ENCODE measurements at regions not wholly inside any gene's neighbourhood (a gene's known extent, or its start where the extent isn't known, plus 50 kb on each side); places are given as distances from the start of the nearest gene placed in this dataset.
"Not testable (repeated sequence)": the region's sequence is repeated elsewhere in the genome, so short reads cannot be mapped to it uniquely, and the experiment has no call there.

GRCh38 chr2:8424997-8425900, 256.6 kb upstream of the ID2 start:
- no peak for DNase-seq (ENCODE audit: low spot score)

- DNase-seq (ENCODE audit: low spot score) = no peak
Measured at GRCh38 chr2:8426550-8426949, 255.3 kb upstream of the ID2 start.

GRCh38 chr2:8427211-8427610, 254.6 kb upstream of the ID2 start:
- DNase-seq (ENCODE audit: low spot score) = no peak

GRCh38 chr2:8430628-8431027, 251.2 kb upstream of the ID2 start:
- DNase-seq (ENCODE audit: low spot score) = no peak

- DNase-seq (ENCODE audit: low spot score) = no peak
Measured at GRCh38 chr2:8431446-8432125, 250.3 kb upstream of the ID2 start.

GRCh38 chr2:8432706-8433336, 249.0 kb upstream of the ID2 start:
- DNase-seq (ENCODE audit: low spot score) = no peak

GRCh38 chr2:8433390-8433789, 248.5 kb upstream of the ID2 start:
- no peak for DNase-seq (ENCODE audit: low spot score)

- DNase-seq (ENCODE audit: low spot score) = no peak
Measured at GRCh38 chr2:8435608-8436007, 246.2 kb upstream of the ID2 start.

- DNase-seq (ENCODE audit: low spot score) = no peak
Measured at GRCh38 chr2:8436585-8436984, 245.3 kb upstream of the ID2 start.

GRCh38 chr2:8437228-8437948, 244.5 kb upstream of the ID2 start:
- no peak for DNase-seq (ENCODE audit: low spot score)

GRCh38 chr2:8437949-8438400, 243.9 kb upstream of the ID2 start:
- no peak for DNase-seq (ENCODE audit: low spot score)

GRCh38 chr2:8438476-8438875, 243.4 kb upstream of the ID2 start:
- no peak for DNase-seq (ENCODE audit: low spot score)

GRCh38 chr2:8438996-8439395, 242.9 kb upstream of the ID2 start:
- no peak for DNase-seq (ENCODE audit: low spot score)

GRCh38 chr2:8440029-8440778, 241.7 kb upstream of the ID2 start:
- DNase-seq (ENCODE audit: low spot score) = no peak

GRCh38 chr2:8441371-8441770, 240.5 kb upstream of the ID2 start:
- no peak for DNase-seq (ENCODE audit: low spot score)

- no peak for DNase-seq (ENCODE audit: low spot score)
Measured at GRCh38 chr2:8441986-8442385, 239.9 kb upstream of the ID2 start.

GRCh38 chr2:8442833-8443486, 238.9 kb upstream of the ID2 start:
- no peak for DNase-seq (ENCODE audit: low spot score)

GRCh38 chr2:8445580-8445979, 236.3 kb upstream of the ID2 start:
- no peak for DNase-seq (ENCODE audit: low spot score)

- DNase-seq (ENCODE audit: low spot score) = not testable (repeated sequence)
Measured at GRCh38 chr2:8446751-8447150, 235.1 kb upstream of the ID2 start.

- no peak for DNase-seq (ENCODE audit: low spot score)
Measured at GRCh38 chr2:8447610-8448221, 234.1 kb upstream of the ID2 start.

Measured in D341Med (cell line).